Aorta (tissue), 5 donors: ENCODE measurements at regions not wholly inside any gene's neighbourhood (a gene's known extent, or its start where the extent isn't known, plus 50 kb on each side); places are given as distances from the start of the nearest gene placed in this dataset.
A peak's percentile ranks its signal among the peaks of the same experiment; 100 is the strongest.

Source experiments
- ATAC-seq: fragments of 200-7000 bp; cut with Tn5 transposase; one replicate; pipeline ENCODE4 v1.9.1; 2022; ENCODE audit warnings: moderate library complexity; ENCODE audit not compliant: low FRiP score
- DNase-seq, 2 donors: peaks; one replicate each; pipeline ENCODE4 v3.0.0-alpha.2; 2020
- H3K27ac ChIP-seq, 2 donors: one replicate each; pipeline ENCODE4 v1.5.1; 2013; ENCODE audit warnings: low read length in 2 of 2, mild to moderate bottlenecking in 2 of 2, moderate library complexity in 2 of 2, control low read depth in 1 of 2, inconsistent platforms in 1 of 2, low read depth in 1 of 2
- H3K27me3 ChIP-seq, 2 donors: one replicate each; pipeline ENCODE4 v1.6.1; 2013; ENCODE audit warnings: control low read depth in 1 of 2, low read length in 1 of 2, mild to moderate bottlenecking in 1 of 2, moderate library complexity in 1 of 2; ENCODE audit not compliant: insufficient read depth in 2 of 2, control insufficient read depth in 1 of 2
- H3K36me3 ChIP-seq, 2 donors: one replicate each; pipeline ENCODE4 v1.6.1; 2013; ENCODE audit warnings: control low read depth in 1 of 2, low read length in 1 of 2, mild to moderate bottlenecking in 1 of 2; ENCODE audit not compliant: insufficient read depth in 2 of 2, control insufficient read depth in 1 of 2
- H3K4me1 ChIP-seq, 2 donors: one replicate each; pipeline ENCODE4 v1.6.1; 2013; ENCODE audit warnings: low read length in 2 of 2, control low read depth in 1 of 2, mild to moderate bottlenecking in 1 of 2, moderate library complexity in 1 of 2; ENCODE audit not compliant: insufficient read depth in 2 of 2, control insufficient read depth in 1 of 2
- H3K4me3 ChIP-seq, 2 donors: one replicate each; pipeline ENCODE4 v1.5.1; 2013; ENCODE audit warnings: low read length in 2 of 2, control low read depth in 1 of 2, mild to moderate bottlenecking in 1 of 2
- H3K9me3 ChIP-seq: one replicate; pipeline ENCODE4 v1.6.1; 2013; ENCODE audit warnings: mild to moderate bottlenecking, low read length; ENCODE audit not compliant: control insufficient read depth
- WGBS, 2 donors: extraction: QIAGEN DNeasy Blood & Tissue Kit; methylation state at CpG; one replicate each; pipeline ENCODE4 v1.1.7; 2013; 5-methylcytosine and 5-hydroxymethylcytosine counted together
- intact Hi-C, 2 donors: fragments of 100-400 bp; cut with DNase I; formaldehyde crosslinking; loops; one replicate each; pipeline versions ENCODE4 v1.14.2 to v1.15.0; 2022
- donor health status: healthy with polysubstance abuse.
- donor health status: Bipolar disorder and iron deficiency.
- donor health status: DM: no; HTN: no; CAD: no.
- donor health status: DM: no; HTN: no; CAD: no.
- donor health status: DM: yes; HTN: yes; CAD: no.

DNA sequence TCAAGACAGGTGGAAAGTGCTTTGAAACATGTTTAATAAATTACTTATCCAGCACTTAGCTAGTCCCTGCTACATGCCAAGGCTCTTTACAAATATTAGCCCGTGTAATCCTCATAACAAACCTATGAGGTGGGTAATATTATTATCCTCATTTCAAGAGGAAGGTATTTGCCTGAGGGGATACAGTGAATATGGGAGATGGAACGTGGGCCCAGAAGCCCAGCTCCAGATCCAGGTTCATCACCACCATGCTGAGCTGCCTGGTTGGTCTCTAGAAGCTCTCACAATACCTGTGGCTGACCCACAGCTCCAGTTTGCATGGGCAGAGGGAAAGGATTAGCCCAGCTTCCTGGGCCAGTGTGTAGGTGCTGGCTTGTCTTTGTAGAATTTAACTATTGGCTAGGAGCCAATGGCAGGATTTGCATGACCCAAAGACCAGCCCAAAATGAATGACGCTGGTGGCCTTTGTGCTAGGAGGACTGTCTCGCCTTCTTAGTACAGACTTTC lies 61.6 kb upstream of the ATP8B1 start:
- Histone ChIP-seq H3K4me1 (no peaks in the 10 kb centered on the region), H3K9me3 (no peaks in the 10 kb centered on the region), H3K27me3 (no peaks in the 10 kb centered on the region), H3K4me3 (no peak overlapping the region), H3K27ac (no peak overlapping the region), H3K36me3 (no peaks in the 10 kb centered on the region)
- DNase-seq (no peak), ATAC-seq (no peak)
- WGBS, 2 donors, result 96 to 97% methylated on average over 4 of the region's 4 CpGs
- intact Hi-C loops, result no loop called here

DNA sequence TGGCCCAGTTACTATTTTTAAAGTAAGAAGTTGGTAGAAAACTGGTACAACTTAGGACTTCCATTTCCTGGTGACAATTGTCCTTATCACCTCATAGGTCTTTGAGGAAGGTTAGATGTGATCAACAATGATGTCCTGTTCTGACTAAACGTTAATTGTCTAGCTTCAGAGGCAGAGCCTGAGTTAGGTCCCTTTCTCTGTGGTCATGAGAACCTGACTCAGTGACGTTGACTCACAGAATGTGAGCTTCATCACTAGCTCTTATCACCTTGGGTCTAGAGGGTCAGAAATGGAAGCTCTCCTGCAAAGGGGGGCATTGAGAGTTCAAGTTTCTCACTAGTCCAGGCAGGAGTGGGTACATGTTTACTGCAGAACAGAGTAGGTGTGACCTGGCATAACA lies 60.6 kb upstream of the ATP8B1 start:
- Histone ChIP-seq H3K36me3 (no peaks in the 10 kb centered on the region), H3K27me3 (no peaks in the 10 kb centered on the region), H3K27ac (no peak overlapping the region), H3K4me1 (no peaks in the 10 kb centered on the region), H3K4me3 (no peak overlapping the region), H3K9me3 (no peaks in the 10 kb centered on the region)
- ATAC-seq, result no peak
- intact Hi-C loops, result no loop called here
- DNase-seq, result no peak
- WGBS, 2 donors, result 91 to 93% methylated on average over 2 of the region's 2 CpGs

DNA sequence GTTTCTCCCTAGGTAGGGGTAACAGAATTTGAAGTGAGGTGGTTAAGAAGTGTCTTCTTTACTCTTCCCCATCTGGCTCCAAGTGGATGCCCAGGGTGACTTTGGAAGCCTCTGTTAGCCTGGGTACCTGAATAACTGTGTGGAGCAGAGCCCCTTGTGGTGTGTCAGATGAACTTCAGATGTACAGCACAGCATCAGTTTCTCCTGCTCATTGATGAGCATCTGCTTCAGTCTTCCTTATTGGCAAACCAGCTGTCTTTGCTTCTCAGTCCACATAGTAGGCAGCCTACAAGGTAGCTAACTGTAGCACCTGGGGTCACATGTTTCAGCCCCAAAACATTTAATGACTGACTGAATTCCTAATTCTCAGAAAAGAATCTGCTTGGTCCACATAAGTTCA lies 56.2 kb upstream of the ATP8B1 start:
- intact Hi-C loops, result no loop called here
- DNase-seq (no peak), ATAC-seq (peak; percentile 22)
- no peak overlapping the region for H3K4me3 ChIP-seq
- no peaks in the 10 kb centered on the region for H3K27me3 ChIP-seq
- no peaks in the 10 kb centered on the region for H3K4me1 ChIP-seq
- no peak overlapping the region for H3K27ac ChIP-seq
- H3K36me3 ChIP-seq, result no peaks in the 10 kb centered on the region
- no peaks in the 10 kb centered on the region for H3K9me3 ChIP-seq

DNA sequence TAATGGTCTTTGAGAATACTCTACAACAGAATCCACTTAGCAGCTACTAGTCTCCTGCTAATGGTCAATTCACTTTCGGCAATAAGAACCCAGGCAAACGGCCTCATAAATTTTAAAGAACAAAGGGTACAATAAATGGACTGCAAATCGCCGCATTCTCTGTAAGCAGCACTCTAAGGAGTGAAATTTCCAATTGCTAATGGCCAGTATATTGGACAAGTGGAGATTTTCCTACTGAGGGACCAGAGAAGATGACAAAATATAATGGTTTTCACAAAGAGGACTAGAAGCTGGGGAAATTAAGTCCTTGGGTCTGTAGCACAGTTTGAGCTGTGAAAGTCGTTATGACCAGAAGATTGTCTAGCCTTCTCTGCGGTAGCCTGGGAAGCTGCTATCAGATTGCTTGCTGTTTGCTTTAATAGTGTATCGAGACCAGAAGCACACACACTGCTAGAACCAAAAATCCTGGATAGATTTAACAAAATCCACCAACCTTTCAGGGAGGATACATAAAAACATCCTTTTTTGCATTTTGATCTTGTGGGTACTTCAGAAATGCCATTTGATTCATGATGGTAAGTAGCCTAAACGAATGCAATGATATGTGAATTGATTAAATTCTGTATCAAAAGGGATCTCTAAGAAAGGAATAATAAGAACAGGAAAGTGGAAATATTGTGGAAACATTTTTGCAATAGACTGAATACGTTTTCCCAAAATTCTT lies 53.6 kb upstream of the ATP8B1 start:
- no peaks in the 10 kb centered on the region for H3K4me1 ChIP-seq
- no peak for ATAC-seq
- intact Hi-C loops, result no loop called here

DNA sequence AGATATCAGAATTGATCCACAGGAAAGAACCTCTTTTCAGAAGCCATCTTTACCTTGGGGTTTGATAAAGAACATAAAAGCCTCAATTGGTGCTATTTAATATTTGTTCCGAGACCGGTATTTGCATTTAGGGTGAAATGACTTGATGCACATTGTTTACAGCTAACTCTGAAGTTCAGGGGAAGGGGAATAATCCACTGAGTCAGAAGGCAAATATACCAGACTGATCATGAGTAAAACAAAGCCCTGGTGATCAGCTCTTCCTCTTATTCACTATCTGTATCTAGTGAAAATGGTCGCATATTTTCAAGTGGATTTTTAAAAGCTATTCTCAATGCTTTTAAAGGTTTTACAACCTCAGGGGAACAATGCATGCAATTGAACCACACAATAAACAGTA lies 53.0 kb upstream of the ATP8B1 start:
- H3K4me3 ChIP-seq, result no peak overlapping the region
- no peaks in the 10 kb centered on the region for H3K9me3 ChIP-seq
- no peak overlapping the region for H3K27ac ChIP-seq
- no peaks in the 10 kb centered on the region for H3K36me3 ChIP-seq
- DNase-seq, result no peak
- H3K27me3 ChIP-seq, result no peaks in the 10 kb centered on the region
- no peak for ATAC-seq
- intact Hi-C loops, result no loop called here
- 97 to 98% methylated on average over 3 of the region's 3 CpGs for WGBS, 2 donors
- H3K4me1 ChIP-seq, result no peaks in the 10 kb centered on the region

More for the DNA sequence above, 53.6 kb upstream of the ATP8B1 start:
- H3K4me3 ChIP-seq, result no peak overlapping the region
- no peak for DNase-seq
- WGBS, 2 donors, result 76 to 80% methylated on average over 9 of the region's 9 CpGs
- H3K27ac ChIP-seq, result no peak overlapping the region
- no peaks in the 10 kb centered on the region for H3K9me3 ChIP-seq
- H3K36me3 ChIP-seq, result no peaks in the 10 kb centered on the region
- H3K27me3 ChIP-seq, result no peaks in the 10 kb centered on the region

DNA sequence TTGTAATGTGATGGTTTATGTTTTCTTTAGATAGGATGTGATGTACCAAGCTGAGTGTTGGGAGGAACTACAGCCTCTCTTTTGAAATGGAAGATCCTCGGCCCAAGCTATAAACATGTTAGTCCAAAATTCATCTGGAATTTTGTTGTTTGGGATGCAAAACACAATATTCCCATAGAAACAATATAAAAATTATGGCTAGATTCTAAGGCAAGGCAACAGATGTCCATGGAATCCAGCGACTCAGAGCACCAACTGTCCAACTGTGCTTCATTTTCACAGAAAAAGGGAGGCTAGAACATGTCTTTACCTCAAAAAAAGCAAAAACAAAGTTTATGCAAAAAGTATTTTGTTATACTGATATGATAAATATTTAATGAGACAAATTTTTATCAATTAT lies 52.4 kb upstream of the ATP8B1 start:
- Histone ChIP-seq H3K9me3 (no peaks in the 10 kb centered on the region), H3K4me3 (no peak overlapping the region), H3K36me3 (no peaks in the 10 kb centered on the region), H3K27me3 (no peaks in the 10 kb centered on the region), H3K27ac (no peak overlapping the region), H3K4me1 (no peaks in the 10 kb centered on the region)
- WGBS, 2 donors, result 93 to 96% methylated on average over 2 of the region's 2 CpGs
- intact Hi-C loops, result no loop called here
- DNase-seq (no peak), ATAC-seq (no peak)

DNA sequence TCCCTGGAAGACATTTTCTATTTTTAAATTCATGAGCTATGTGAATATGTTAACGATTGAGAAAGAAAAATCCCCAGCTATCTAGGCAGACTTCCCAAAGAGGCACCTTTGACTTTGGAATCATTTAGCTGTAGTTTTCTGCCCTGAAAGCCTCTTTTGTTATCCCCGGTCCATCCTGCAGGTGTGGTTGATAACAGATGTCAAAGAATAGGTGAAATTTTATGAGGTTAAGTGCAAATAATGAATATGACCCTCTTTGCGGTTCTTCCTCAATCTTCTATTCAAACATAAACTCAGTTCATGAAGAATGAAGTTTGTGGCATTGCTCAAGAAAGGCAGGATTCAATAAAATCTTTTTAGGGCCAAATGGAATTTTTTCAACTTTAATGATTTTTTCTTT lies 51.6 kb upstream of the ATP8B1 start:
- intact Hi-C loops, result no loop called here
- H3K9me3 ChIP-seq, result no peaks in the 10 kb centered on the region
- 73% methylated on average over 3 of the region's 3 CpGs for WGBS, 2 donors

DNA sequence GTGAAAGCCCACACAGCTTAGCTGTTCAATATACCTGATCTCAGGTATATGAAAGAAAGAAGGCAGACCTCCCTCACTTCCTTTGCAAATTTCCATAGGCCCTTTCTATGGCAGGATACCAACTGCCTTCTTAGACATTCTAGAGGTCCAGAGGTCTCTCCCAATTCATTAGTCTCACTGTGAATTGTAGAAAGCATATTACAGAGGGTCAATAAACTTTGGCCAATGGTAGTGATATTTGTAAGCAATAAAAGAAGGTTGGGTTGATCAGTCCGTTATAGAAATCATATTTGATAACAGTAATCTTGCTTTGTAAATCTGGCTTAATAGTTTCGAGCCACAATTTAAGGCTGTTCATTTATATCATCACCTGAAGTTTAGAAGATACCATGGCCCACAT lies 50.7 kb upstream of the ATP8B1 start:
- H3K4me1 ChIP-seq, result no peaks in the 10 kb centered on the region
- H3K36me3 ChIP-seq, result no peaks in the 10 kb centered on the region
- no peaks in the 10 kb centered on the region for H3K9me3 ChIP-seq
- WGBS, 2 donors, result 92 to 99% methylated on average over 2 of the region's 2 CpGs
- ATAC-seq (no peak), DNase-seq (no peak)
- no peak overlapping the region for H3K27ac ChIP-seq
- no peaks in the 10 kb centered on the region for H3K27me3 ChIP-seq
- no peak overlapping the region for H3K4me3 ChIP-seq
- intact Hi-C loops, result no loop called here

More for the DNA sequence above, 51.6 kb upstream of the ATP8B1 start:
- no peak for DNase-seq
- Histone ChIP-seq H3K36me3 (no peaks in the 10 kb centered on the region), H3K4me3 (no peak overlapping the region), H3K4me1 (no peaks in the 10 kb centered on the region), H3K27me3 (no peaks in the 10 kb centered on the region), H3K27ac (no peak overlapping the region)
- ATAC-seq, result no peak

DNA sequence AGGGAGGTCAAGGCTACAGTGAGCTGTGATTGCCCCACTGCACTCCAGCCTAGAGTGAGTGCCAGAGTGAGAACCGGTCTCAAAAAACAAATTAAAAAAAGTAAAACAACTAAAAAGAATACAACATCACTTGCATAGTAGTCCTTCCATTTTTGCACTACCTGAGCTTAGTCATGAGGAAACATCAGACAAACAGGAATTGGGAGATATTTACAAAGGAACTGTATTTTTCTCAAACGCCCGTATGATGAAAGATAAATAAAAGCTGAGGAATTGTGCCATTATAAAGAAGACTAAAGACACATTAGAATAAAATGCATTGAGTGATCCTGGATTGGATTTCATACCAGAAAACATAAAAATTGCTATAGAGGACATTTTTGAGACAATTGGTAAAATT lies 50.0 kb upstream of the ATP8B1 start:
- Histone ChIP-seq H3K27ac (no peak overlapping the region), H3K9me3 (no peaks in the 10 kb centered on the region), H3K4me1 (no peaks in the 10 kb centered on the region), H3K36me3 (no peaks in the 10 kb centered on the region), H3K4me3 (no peak overlapping the region), H3K27me3 (no peaks in the 10 kb centered on the region)
- WGBS, 2 donors, result 72 to 73% methylated on average over 3 of the region's 3 CpGs
- ATAC-seq, result no peak
- intact Hi-C loops, result no loop called here
- DNase-seq, result no peak
